ENCODE measurements at regions not wholly inside any gene's neighbourhood (a gene's known extent, or its start where the extent isn't known, plus 50 kb on each side); places are given as distances from the start of the nearest gene placed in this dataset.

- TF ChIP-seq, protein P1, sequence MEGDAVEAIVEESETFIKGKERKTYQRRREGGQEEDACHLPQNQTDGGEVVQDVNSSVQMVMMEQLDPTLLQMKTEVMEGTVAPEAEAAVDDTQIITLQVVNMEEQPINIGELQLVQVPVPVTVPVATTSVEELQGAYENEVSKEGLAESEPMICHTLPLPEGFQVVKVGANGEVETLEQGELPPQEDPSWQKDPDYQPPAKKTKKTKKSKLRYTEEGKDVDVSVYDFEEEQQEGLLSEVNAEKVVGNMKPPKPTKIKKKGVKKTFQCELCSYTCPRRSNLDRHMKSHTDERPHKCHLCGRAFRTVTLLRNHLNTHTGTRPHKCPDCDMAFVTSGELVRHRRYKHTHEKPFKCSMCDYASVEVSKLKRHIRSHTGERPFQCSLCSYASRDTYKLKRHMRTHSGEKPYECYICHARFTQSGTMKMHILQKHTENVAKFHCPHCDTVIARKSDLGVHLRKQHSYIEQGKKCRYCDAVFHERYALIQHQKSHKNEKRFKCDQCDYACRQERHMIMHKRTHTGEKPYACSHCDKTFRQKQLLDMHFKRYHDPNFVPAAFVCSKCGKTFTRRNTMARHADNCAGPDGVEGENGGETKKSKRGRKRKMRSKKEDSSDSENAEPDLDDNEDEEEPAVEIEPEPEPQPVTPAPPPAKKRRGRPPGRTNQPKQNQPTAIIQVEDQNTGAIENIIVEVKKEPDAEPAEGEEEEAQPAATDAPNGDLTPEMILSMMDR (IDR thresholded peaks at IDR 0.05): no peak
- no peak for TF ChIP-seq POLR2A (IDR thresholded peaks at IDR 0.05)
- TF ChIP-seq EP300 (IDR thresholded peaks at IDR 0.05): no peak
- TF ChIP-seq POLR2AphosphoS5 (IDR thresholded peaks at IDR 0.05): no peak
Observed at GRCh38 chr10:117488004-117488403, 54.5 kb upstream of the EMX2 start.
